ENCODE measurements at regions not wholly inside any gene's neighbourhood (a gene's known extent, or its start where the extent isn't known, plus 50 kb on each side); places are given as distances from the start of the nearest gene placed in this dataset.

- H3K79me2 ChIP-seq (ENCODE audit: insufficient read depth, low read length): no peaks in the 10 kb centered on the region
- H3K9me3 ChIP-seq (ENCODE audit: insufficient read depth, low read depth, low read length): no peaks in the 10 kb centered on the region
- no peaks in the 10 kb centered on the region for H3K9me2 ChIP-seq (replicated peaks; ENCODE audit: low read depth, low read length)
- H3K9ac ChIP-seq (ENCODE audit: low read depth, low read length, poor library complexity, severe bottlenecking): no peak overlapping the region
- no peak overlapping the region for H3K4me2 ChIP-seq (ENCODE audit: low read depth, low read length, poor library complexity, severe bottlenecking)
- H3K4me1 ChIP-seq (ENCODE audit: insufficient read depth, low read length, poor library complexity, severe bottlenecking): no peaks in the 10 kb centered on the region
- no peaks in the 10 kb centered on the region for H3K36me3 ChIP-seq (ENCODE audit: insufficient read depth, low read length)
- no peaks in the 10 kb centered on the region for H4K20me1 ChIP-seq (ENCODE audit: insufficient read depth, low read length, poor library complexity, severe bottlenecking)
- no peaks in the 10 kb centered on the region for H3K27me3 ChIP-seq (ENCODE audit: insufficient read depth, low read length, poor library complexity, severe bottlenecking)
- TF ChIP-seq EZH2phosphoT487 (IDR thresholded peaks at IDR 0.05; ENCODE audit: borderline replicate concordance) (no peak), CTCF (conservative IDR thresholded peaks at IDR 0.05; ENCODE audit: low read length) (no peak)
- H3K4me3 ChIP-seq (ENCODE audit: low read length, poor library complexity, severe bottlenecking): no peak overlapping the region
- no peak overlapping the region for H2AFZ ChIP-seq (ENCODE audit: low read length)
- H3F3A ChIP-seq (ENCODE audit: low read depth): no peaks in the 10 kb centered on the region
Observed at GRCh38 chr7:53965716-53966115, 576.5 kb upstream of the VSTM2A start.

GRCh38 chr7:53983480-53983879 lies 558.7 kb upstream of the VSTM2A start:
- no peaks in the 10 kb centered on the region for H3K4me1 ChIP-seq (ENCODE audit: insufficient read depth, low read length, poor library complexity, severe bottlenecking)
- H3K4me3 ChIP-seq (ENCODE audit: low read length, poor library complexity, severe bottlenecking): no peak overlapping the region
- TF ChIP-seq EZH2phosphoT487 (IDR thresholded peaks at IDR 0.05; ENCODE audit: borderline replicate concordance) (no peak), CTCF (conservative IDR thresholded peaks at IDR 0.05; ENCODE audit: low read length) (no peak)

GRCh38 chr7:53984776-53985175 lies 557.4 kb upstream of the VSTM2A start:
- H3K36me3 ChIP-seq (ENCODE audit: insufficient read depth, low read length): no peaks in the 10 kb centered on the region
- TF ChIP-seq CTCF (conservative IDR thresholded peaks at IDR 0.05; ENCODE audit: low read length) (no peak), EZH2phosphoT487 (IDR thresholded peaks at IDR 0.05; ENCODE audit: borderline replicate concordance) (no peak)
- no peaks in the 10 kb centered on the region for H3K4me1 ChIP-seq (ENCODE audit: insufficient read depth, low read length, poor library complexity, severe bottlenecking)
- H3F3A ChIP-seq (ENCODE audit: low read depth): no peaks in the 10 kb centered on the region
- no peak overlapping the region for H3K4me2 ChIP-seq (ENCODE audit: low read depth, low read length, poor library complexity, severe bottlenecking)
- H3K9me2 ChIP-seq (replicated peaks; ENCODE audit: low read depth, low read length): no peaks in the 10 kb centered on the region
- H3K9me3 ChIP-seq (ENCODE audit: insufficient read depth, low read depth, low read length): no peaks in the 10 kb centered on the region
- no peaks in the 10 kb centered on the region for H3K27me3 ChIP-seq (ENCODE audit: insufficient read depth, low read length, poor library complexity, severe bottlenecking)
- H3K79me2 ChIP-seq (ENCODE audit: insufficient read depth, low read length): no peaks in the 10 kb centered on the region
- H4K20me1 ChIP-seq (ENCODE audit: insufficient read depth, low read length, poor library complexity, severe bottlenecking): no peaks in the 10 kb centered on the region
- no peak overlapping the region for H3K4me3 ChIP-seq (ENCODE audit: low read length, poor library complexity, severe bottlenecking)
- no peak overlapping the region for H2AFZ ChIP-seq (ENCODE audit: low read length)
- H3K9ac ChIP-seq (ENCODE audit: low read depth, low read length, poor library complexity, severe bottlenecking): no peak overlapping the region

More at GRCh38 chr7:53983480-53983879, 558.7 kb upstream of the VSTM2A start:
- no peaks in the 10 kb centered on the region for H3K36me3 ChIP-seq (ENCODE audit: insufficient read depth, low read length)
- no peaks in the 10 kb centered on the region for H3K9me3 ChIP-seq (ENCODE audit: insufficient read depth, low read depth, low read length)
- H3K79me2 ChIP-seq (ENCODE audit: insufficient read depth, low read length): no peaks in the 10 kb centered on the region
- no peak overlapping the region for H2AFZ ChIP-seq (ENCODE audit: low read length)
- no peaks in the 10 kb centered on the region for H4K20me1 ChIP-seq (ENCODE audit: insufficient read depth, low read length, poor library complexity, severe bottlenecking)
- no peaks in the 10 kb centered on the region for H3K9me2 ChIP-seq (replicated peaks; ENCODE audit: low read depth, low read length)
- H3F3A ChIP-seq (ENCODE audit: low read depth): no peaks in the 10 kb centered on the region
- no peak overlapping the region for H3K4me2 ChIP-seq (ENCODE audit: low read depth, low read length, poor library complexity, severe bottlenecking)
- no peak overlapping the region for H3K9ac ChIP-seq (ENCODE audit: low read depth, low read length, poor library complexity, severe bottlenecking)
- no peaks in the 10 kb centered on the region for H3K27me3 ChIP-seq (ENCODE audit: insufficient read depth, low read length, poor library complexity, severe bottlenecking)

Data from Loucy (cell line).